Ishikawa (cell line): ENCODE measurements at regions not wholly inside any gene's neighbourhood (a gene's known extent, or its start where the extent isn't known, plus 50 kb on each side); places are given as distances from the start of the nearest gene placed in this dataset.

Source experiments
- CEBPB ChIP-seq: IDR thresholded peaks from 2 replicates; pipeline ENCODE4 v1.6.1; 2012
- CREB1 ChIP-seq: IDR thresholded peaks from 2 replicates; pipeline ENCODE4 v1.6.1; 2012; ENCODE audit warnings: low read depth
- EGR1 ChIP-seq: IDR thresholded peaks from 2 replicates; pipeline ENCODE4 v1.6.1; 2012
- EP300 ChIP-seq: IDR thresholded peaks from 2 replicates; pipeline ENCODE4 v1.6.1; 2012; ENCODE audit warnings: borderline replicate concordance
- FOXM1 ChIP-seq: IDR thresholded peaks from 2 replicates; pipeline ENCODE4 v1.6.1; 2012; ENCODE audit warnings: low read depth, borderline replicate concordance
- MAX ChIP-seq: IDR thresholded peaks from 2 replicates; pipeline ENCODE4 v1.6.1; 2012
- NFIC ChIP-seq: IDR thresholded peaks from 2 replicates; pipeline ENCODE4 v1.6.1; 2012
- RAD21 ChIP-seq: IDR thresholded peaks from 2 replicates; pipeline ENCODE4 v1.6.1; 2012; ENCODE audit warnings: low read depth
- REST ChIP-seq: IDR thresholded peaks from 2 replicates; pipeline ENCODE4 v1.6.1; 2012; ENCODE audit warnings: low read depth, mild to moderate bottlenecking
- TAF1 ChIP-seq: IDR thresholded peaks from 2 replicates; pipeline ENCODE4 v1.6.1; 2012; ENCODE audit warnings: low read depth, mild to moderate bottlenecking
- TCF12 ChIP-seq: IDR thresholded peaks from 2 replicates; pipeline ENCODE4 v1.6.1; 2012; ENCODE audit warnings: low read depth
- TEAD4 ChIP-seq: IDR thresholded peaks from 2 replicates; pipeline ENCODE4 v1.6.1; 2012
- USF1 ChIP-seq: IDR thresholded peaks from 2 replicates; pipeline ENCODE4 v1.6.1; 2012
- YY1 ChIP-seq: IDR thresholded peaks from 2 replicates; pipeline ENCODE4 v1.6.1; 2012; ENCODE audit warnings: low read depth
- ZBTB7A ChIP-seq: IDR thresholded peaks from 2 replicates; pipeline ENCODE4 v1.6.1; 2012; ENCODE audit warnings: low read depth

GRCh38 chr2:118747637-118748036 is 99.8 kb downstream of the EN1 start:
- TF ChIP-seq TCF12 (no peak), YY1 (no peak), REST (no peak), TAF1 (no peak), USF1 (no peak), ZBTB7A (no peak), RAD21 (no peak), CEBPB (no peak), EP300 (no peak), MAX (no peak), CREB1 (no peak), FOXM1 (no peak), EGR1 (no peak), NFIC (no peak), TEAD4 (no peak)

- TF ChIP-seq TCF12, result no peak
- TF ChIP-seq REST, result no peak
- TF ChIP-seq ZBTB7A, result no peak
- TF ChIP-seq CEBPB, result no peak
- TF ChIP-seq EGR1, result no peak
- no peak for TF ChIP-seq FOXM1
- no peak for TF ChIP-seq NFIC
- TF ChIP-seq MAX, result no peak
- no peak for TF ChIP-seq USF1
- no peak for TF ChIP-seq TAF1
- TF ChIP-seq RAD21, result no peak
- TF ChIP-seq EP300, result no peak
- no peak for TF ChIP-seq CREB1
- TF ChIP-seq TEAD4, result no peak
- TF ChIP-seq YY1, result no peak
Measured at GRCh38 chr2:118747066-118747465, 100.4 kb downstream of the EN1 start.

GRCh38 chr2:118738524-118739308 is 108.7 kb downstream of the EN1 start:
- TF ChIP-seq FOXM1 (no peak), CEBPB (no peak), NFIC (no peak), REST (no peak), EP300 (no peak), RAD21 (no peak), USF1 (no peak), TCF12 (no peak), YY1 (no peak), EGR1 (no peak)

GRCh38 chr2:118738106-118738505 is 109.3 kb downstream of the EN1 start:
- TF ChIP-seq TEAD4 (no peak), TCF12 (no peak), ZBTB7A (no peak), REST (no peak), CEBPB (no peak), YY1 (no peak), NFIC (no peak), FOXM1 (no peak), TAF1 (no peak), CREB1 (no peak), USF1 (no peak), MAX (no peak), RAD21 (no peak), EGR1 (no peak), EP300 (no peak)
